ENCODE measurements at regions not wholly inside any gene's neighbourhood (a gene's known extent, or its start where the extent isn't known, plus 50 kb on each side); places are given as distances from the start of the nearest gene placed in this dataset.

- no peak for DNase-seq
Measured at GRCh38 chr3:102192575-102192974, 242.2 kb upstream of the ZPLD1 start.

DNA sequence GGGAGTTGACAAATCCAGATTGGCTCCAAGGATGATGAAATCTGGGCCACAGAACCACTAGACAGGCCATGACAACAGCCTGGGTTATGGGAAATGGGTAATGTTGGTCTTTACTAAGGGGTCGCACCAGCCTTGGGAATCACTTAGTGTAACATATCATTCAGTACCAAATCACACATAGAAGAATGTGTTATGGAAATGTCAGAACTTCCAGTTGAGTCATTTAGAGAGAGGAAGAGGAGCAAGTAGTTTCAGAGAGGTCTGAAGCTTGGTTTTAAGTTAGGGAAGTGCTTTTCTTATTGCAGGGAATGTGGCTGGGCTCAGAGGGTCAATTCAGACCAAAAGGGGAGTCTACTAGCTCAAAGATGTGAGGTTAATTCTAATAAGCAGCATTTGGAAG, 241.6 kb upstream of the ZPLD1 start:
- no peak for DNase-seq

- DNase-seq, result no peak
Measured at GRCh38 chr3:102194001-102194400, 240.8 kb upstream of the ZPLD1 start.

GRCh38 chr3:102194760-102195159, 240.1 kb upstream of the ZPLD1 start:
- DNase-seq, result no peak

GRCh38 chr3:102195198-102195948, 239.4 kb upstream of the ZPLD1 start:
- DNase-seq, result no peak

DNA sequence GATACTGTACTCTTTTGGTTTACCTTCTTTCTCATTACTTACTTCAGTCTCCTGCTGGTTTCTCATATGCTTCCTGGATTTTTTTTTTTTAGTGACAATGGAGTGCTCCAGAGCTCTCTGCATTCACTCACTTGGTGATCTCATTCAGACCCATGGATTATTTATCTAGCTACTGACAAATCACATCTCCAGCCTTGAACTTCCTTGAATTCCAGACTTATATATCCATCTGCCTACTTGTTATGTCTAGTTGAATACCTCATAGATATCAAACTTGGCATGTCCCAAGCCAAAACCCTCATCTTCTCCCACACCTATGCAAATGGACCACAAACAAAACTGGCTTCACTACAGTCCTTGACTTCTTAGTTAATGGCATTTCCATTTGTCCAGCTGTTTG, 234.7 kb upstream of the ZPLD1 start:
- DNase-seq, result no peak

- DNase-seq, result no peak
Measured at GRCh38 chr3:102200560-102200959, 234.3 kb upstream of the ZPLD1 start.

DNA sequence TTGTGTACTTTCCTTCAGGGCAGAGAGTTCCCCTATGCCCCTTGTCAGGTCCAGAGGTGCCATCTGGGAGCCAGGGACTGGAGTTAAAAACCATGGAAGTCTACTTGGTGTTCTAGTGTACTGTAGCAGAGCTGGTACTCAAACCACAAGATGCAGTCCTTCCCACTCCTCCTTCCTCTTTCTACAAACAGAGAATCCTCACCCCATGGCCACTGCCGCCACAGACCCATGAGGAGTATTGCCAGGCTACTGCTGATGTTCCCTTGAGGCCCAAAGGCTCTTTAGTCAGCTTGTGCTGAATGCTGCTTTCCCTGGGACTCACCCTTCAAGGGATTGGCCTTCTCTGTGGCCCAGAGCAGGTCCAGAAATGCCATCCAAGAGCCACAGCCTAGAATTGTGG, 229.2 kb upstream of the ZPLD1 start:
- DNase-seq, result no peak

DNA sequence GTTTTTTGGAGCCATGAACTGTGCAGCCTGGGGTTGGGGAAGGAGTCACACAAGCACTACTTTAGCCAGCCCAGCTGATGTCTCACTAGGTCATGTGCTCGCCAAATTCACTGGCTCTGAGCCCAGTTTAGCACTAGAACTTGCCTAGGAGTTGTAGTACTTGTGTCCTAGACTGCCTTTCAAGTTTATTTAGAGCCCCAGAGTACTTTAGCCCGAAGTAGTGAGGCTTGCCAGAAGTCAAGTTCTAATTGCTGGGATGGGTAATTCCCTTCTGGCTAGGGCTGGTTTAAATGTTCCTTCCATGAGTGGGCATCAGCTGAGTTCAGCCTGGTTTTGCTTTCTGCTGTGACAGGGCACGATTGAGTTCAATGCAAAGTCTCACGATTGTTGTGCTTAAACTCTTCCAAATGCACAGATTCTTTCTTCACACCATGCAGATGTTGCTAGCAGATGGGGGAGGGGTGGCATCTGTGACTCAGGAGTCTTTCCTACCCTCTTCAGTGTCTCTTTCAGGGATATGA, 228.2 kb upstream of the ZPLD1 start:
- no peak for DNase-seq

GRCh38 chr3:102207151-102207571, 227.7 kb upstream of the ZPLD1 start:
- no peak for DNase-seq

GRCh38 chr3:102215166-102215565, 219.6 kb upstream of the ZPLD1 start:
- DNase-seq, result no peak

GRCh38 chr3:102223132-102223531, 211.7 kb upstream of the ZPLD1 start:
- DNase-seq, result peak in 1 of 4 experiments; percentile 6

DNA sequence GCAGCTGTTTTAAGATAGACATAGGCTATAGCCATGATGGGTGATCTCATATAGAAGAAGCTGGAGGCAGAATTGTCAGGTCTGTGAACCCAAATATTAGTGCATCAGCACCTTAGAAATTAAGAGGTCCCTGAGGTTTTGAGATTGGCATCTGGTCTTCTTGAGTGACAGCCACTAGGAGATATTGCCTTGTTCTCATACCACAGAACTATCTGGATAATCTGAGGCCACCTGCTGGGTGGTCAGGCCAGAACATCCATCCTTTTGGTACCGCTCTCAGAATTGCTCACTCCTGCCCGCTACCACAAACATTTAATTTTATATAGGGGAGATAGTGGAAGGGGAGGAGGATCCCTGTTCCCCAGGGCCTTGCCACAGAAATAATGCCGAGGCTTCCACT, 210.6 kb upstream of the ZPLD1 start:
- DNase-seq, result no peak

- no peak for DNase-seq
Measured at GRCh38 chr3:102225005-102225404, 209.8 kb upstream of the ZPLD1 start.

DNA sequence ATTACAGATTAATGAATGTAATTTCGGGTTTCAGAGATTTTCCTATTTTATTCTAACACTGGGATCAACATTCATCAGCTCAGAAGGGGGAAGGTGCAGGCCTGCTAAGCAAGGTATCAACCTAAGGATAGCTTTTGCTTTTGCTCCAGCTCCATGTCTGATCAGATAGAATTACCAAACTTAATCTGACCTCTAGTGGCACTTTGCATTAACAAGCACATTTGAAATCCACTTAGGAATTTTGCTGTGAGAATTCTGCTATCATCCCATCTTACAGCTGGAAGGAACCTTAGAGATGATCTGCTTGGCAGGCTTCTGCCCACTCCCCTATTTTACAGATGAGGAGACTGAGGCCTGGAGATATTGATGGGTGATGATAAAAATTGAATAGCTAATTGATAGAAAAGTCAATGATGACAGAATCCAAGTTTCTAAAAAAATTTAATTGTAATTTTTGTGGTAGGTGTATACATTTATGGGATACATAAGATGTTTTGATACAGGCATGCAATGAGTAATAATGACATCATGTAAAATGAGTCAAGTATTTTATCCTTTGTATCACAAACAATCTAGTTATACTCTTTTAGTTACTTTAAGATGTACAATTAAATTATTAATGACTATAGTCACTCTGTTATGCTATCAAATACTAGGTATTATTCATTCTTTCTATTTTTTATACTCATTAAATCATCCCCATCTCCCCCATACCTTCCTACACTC, 209.2 kb upstream of the ZPLD1 start:
- no peak for DNase-seq

DNA sequence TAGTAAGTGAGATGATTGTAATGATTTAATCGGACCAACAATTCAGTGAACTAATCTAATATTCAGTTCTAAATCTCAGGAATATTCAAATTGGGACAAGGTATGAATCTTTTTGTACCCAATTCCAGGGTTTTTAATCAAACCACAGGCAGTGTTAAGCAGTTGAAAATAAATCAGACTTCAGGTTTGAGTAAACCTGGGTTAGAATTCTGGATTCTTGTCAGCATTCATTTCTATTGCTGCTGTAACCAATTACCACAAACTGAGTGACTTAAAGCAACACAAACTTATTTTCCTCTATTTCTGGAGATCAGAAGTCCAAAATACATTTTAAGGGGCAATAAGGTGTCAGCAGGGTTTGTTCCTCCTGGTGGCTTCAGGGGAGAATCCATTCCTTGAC, 208.4 kb upstream of the ZPLD1 start:
- DNase-seq, result no peak

GRCh38 chr3:102229062-102229655, 205.7 kb upstream of the ZPLD1 start:
- DNase-seq, result peak; percentile 33 to 58 (median 46)

DNA sequence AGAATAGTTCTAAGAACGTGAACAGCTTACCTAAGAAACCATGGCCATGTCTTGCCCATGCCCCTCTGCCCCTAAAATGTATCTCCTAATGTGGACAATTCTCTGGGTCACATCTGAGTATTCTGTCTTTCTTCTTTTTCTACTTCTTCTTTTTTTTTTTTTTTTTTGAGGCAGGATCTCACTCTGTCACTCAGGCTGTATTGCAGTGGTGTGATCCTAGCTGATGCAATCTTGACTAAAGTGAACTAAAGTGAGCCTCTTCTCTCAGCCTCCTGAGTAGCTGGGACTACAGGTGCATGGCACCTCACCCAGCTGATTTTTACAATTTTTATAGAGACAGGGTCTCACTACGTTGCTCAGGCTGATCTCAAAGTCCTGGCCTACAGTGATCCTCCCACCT, 204.8 kb upstream of the ZPLD1 start:
- no peak for DNase-seq

- DNase-seq, result no peak
Measured at GRCh38 chr3:102233881-102234280, 200.9 kb upstream of the ZPLD1 start.

DNA sequence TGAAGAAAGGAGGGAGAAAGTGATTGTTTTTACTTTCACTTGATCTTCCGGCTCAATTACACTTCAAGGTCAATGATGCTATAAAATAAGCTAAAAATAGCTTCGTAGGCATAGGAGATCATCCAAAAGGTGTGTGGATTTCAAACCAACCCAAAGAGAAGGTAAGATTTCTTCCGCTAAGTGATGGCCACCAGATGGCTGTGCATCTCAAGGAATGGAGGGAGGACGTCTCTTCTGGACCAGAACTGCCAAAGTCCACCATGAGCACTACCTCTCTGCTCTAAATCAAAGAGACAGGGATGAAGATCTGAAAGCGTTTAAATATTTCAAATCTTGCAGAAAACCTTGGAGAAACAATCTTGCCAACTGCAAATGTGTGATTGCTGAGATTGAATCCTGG, 199.1 kb upstream of the ZPLD1 start:
- DNase-seq, result peak in 1 of 4 experiments; percentile 12

DNA sequence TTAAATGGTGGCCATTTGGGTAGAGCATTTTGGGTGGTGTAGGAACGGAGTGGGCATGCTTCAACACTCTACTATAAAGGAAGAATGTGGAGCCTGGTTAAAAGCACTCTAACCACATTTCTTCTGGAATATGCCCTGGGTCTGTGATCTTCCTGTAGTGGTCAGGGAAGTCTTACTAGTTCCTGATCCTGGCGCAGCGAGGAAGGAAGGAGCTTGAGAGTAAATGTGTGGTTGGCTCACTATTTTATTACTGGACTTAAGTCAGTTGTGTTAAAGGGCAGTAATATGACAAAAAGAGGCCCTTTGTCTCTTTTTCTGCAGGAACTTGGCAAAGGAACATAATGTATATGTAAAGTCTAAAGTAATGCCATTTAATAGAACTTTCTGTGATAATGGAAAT, 197.6 kb upstream of the ZPLD1 start:
- DNase-seq, result no peak

DNA sequence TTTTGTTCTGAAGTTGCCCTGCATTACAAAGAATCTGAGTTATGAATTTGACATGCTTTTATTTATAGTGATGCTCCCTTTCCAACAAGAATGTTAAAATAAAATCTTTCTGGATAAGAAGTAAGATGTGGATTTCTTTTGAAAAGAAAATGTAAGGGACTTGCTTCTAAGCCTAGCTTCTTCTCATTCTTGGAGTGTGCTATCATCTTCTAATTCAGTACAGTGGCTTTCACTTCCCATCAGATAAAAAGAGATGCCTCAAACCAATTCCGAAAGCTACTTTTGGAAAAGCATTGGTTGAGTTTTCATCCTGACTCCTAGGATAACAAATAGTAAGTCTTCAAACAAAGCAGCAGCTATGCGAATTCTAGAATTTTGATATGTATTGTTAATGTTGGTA, 197.0 kb upstream of the ZPLD1 start:
- no peak for DNase-seq

- no peak for DNase-seq
Measured at GRCh38 chr3:102238362-102238761, 196.5 kb upstream of the ZPLD1 start.

GRCh38 chr3:102240720-102241119, 194.1 kb upstream of the ZPLD1 start:
- DNase-seq, result no peak

All from activated naive CD4-positive, alpha-beta T cell (primary cell).